Fibroblast of skin of left biceps (primary cell): ENCODE measurements at regions not wholly inside any gene's neighbourhood (a gene's known extent, or its start where the extent isn't known, plus 50 kb on each side); places are given as distances from the start of the nearest gene placed in this dataset.
"Not testable (repeated sequence)": the region's sequence is repeated elsewhere in the genome, so short reads cannot be mapped to it uniquely, and the experiment has no call there.

Source experiments
- DNase-seq, 2 experiments: peaks; one replicate each; pipeline ENCODE4 v3.0.0-alpha.2; 2013; ENCODE audit warnings: low read depth in 2 of 2

- DNase-seq: no peak
These were observed 638.8 kb upstream of the NOVA1 start for GRCh38 chr14:27236601-27237000.

DNA sequence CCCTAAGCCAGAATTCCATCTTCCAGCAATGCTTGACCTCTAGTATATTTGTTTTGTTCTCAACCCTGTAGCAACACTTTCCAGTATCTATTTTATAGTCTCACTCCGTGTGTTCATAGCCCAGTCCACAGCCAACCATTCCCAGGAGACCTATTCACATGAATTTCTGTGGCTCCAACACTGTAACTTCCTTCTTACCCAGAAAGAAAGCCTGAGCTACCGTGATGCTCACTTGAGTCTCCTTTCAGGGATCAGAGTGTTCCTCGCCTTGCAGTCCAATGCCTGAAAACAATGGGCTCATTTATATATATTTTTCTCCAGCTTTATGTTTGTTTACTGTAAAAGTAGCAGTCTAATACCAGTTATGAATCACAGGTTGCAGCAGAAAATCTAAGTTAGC lies 645.0 kb upstream of the NOVA1 start:
- DNase-seq: no peak

GRCh38 chr14:27243365-27243764 lies 645.5 kb upstream of the NOVA1 start:
- peak; percentile 9 to 19 for DNase-seq

DNA sequence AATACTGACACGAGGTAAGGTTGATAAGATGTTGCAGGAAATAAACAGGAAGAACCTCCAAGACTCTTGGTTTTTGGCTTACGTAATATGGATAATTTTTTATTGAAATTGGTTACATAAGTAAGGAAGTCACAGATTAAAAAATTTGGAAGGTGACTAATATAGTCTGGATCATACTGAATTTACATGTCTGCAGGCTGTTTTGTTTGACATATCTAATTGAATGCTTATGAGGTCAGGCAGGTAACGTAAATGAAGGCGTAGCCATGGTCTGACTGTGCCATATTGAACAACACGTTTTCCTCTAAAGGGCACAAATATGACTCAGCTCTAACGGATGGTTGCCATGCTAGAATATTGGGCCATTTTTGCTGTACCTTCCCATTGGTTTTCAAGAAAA lies 648.1 kb upstream of the NOVA1 start:
- DNase-seq: no peak

DNA sequence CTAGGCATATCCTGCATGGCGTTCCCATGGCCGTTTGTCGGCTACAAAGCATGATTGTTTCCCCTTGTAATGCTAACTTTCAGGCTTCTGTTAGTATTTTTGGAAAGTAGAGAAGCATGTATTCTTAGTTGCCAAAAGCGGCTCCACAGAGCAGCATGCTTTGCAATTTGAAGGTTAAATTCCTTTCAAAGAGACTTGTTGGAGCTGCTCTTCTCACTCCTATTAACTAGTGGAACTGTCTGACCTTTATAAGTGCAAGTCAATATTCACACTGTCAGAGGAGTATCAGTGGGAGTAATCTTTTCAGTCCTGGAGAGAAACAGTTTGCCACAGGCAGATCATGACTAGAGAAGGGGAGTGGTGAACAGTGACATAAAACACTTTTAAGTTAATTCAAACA lies 656.1 kb upstream of the NOVA1 start:
- DNase-seq: no peak

GRCh38 chr14:27256805-27257204 lies 659.0 kb upstream of the NOVA1 start:
- DNase-seq: no peak

GRCh38 chr14:27267876-27268275 lies 670.0 kb upstream of the NOVA1 start:
- DNase-seq: no peak

- DNase-seq: no peak
These were observed 672.9 kb upstream of the NOVA1 start for GRCh38 chr14:27270716-27271115.

DNA sequence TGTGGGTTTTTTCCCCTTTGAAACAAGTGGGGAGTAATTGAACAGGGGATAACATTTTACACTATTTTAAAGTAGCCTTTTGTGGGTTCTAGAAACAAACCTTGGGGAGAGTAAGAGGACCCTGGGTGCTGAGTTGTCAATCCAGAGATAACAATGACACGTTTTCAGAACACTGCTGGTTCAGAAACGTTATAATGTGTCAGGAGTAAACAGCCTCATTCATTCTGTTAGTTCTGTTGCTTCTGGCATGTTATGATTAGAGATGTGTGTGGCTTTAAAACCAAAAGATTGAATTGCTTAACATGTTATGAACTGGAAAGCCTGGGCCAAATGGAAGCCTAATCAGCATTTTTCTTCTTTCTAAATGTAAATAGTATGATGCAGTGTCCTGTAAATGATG lies 680.5 kb upstream of the NOVA1 start:
- DNase-seq: no peak

GRCh38 chr14:27305441-27305945 lies 707.7 kb upstream of the NOVA1 start:
- no peak for DNase-seq

- not testable (repeated sequence) for DNase-seq
These were observed 714.9 kb upstream of the NOVA1 start for GRCh38 chr14:27312730-27313129.

GRCh38 chr14:27314231-27314630 lies 716.4 kb upstream of the NOVA1 start:
- no peak for DNase-seq

DNA sequence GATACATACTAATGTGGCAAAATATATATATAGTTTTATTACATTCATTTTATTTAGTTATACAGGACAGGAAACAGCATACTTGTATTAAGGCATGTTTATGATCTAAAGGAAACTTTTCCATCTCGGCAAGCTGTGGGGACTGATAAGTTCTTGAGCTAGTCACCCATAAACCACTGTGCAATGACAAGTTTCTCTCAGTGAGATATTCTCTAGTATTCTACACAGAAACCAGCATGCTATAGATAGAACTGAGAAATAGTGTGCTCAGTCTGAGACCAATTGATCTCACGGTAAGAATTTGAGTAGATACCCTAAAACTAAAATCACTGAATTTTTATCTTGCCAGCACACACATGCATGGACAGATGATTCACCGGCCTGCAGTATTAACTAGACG lies 717.6 kb upstream of the NOVA1 start:
- DNase-seq: no peak

- DNase-seq: no peak
These were observed 718.1 kb upstream of the NOVA1 start for GRCh38 chr14:27315947-27316346.

DNA sequence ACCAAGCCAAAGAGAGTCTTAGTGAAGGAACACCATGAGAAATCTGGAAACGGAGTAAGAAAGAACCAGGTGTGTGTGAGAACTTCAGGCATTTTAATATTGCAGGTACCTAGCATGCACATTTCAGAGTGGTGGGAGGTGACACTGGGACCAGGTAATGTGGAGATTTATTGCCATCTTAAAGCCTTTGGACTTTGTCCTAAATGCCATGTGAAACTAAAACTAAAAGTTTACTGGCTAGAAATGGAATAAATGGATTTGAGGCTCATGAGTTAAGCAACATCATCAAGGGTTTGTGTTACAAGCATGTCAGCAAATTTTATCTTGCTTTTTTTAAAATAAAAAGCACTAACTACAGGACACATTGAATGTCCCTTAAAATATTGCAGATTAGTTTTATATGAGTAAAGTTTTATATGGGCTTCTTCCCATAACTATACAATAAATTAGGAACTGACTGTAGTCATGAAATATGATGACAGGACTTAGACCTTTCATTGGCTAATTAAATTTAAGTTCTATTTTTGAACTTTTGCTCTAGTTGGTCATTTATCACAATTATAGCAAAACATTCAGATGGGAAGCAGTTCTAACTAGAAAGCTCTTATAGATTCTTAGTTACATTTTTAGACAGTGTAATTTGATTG lies 721.1 kb upstream of the NOVA1 start:
- no peak for DNase-seq

DNA sequence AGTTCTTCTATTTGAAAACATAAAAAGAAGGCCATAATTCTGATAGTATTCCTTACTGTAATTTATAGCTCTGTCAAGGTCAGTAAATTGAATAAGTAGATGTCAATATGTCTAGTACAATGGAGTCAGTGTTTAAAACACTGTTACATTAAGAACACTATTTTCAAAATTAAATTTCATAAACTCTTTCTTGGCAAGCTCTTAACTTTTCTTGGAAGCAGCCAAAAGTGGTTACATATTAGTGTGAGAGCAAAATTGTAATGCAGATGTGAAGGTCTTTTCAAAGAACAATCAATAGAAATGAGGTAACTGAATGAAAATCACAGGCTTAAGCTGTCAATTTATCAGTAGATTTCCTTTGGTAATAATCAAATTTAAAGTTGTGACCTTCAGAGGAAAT lies 722.4 kb upstream of the NOVA1 start:
- DNase-seq: no peak

GRCh38 chr14:27327095-27327494 lies 729.3 kb upstream of the NOVA1 start:
- DNase-seq: no peak

GRCh38 chr14:27338012-27338411 lies 740.2 kb upstream of the NOVA1 start:
- no peak for DNase-seq

- not testable (repeated sequence) for DNase-seq
These were observed 765.2 kb upstream of the NOVA1 start for GRCh38 chr14:27363036-27363435.

- no peak for DNase-seq
These were observed 768.8 kb upstream of the NOVA1 start for GRCh38 chr14:27366596-27366995.

GRCh38 chr14:27367345-27367744 lies 769.5 kb upstream of the NOVA1 start:
- DNase-seq: no peak

DNA sequence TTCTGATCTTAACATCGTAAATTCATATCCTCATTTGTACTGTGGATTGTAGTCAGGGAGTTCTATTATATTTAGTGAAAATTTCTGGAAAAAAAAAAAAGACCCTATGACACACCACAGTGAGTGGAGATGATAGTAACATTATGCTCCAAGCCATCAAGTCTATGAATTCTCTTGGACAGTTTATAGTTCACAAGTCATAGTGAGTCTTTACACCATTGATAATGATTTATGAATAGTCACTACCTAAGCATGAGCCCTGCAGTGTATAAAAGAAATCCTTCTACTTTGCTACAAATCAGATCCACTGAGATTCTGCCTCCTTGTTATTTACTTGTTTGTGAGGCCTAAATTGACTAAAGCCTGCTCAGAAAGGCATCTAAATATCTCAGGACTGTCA lies 772.2 kb upstream of the NOVA1 start:
- DNase-seq: no peak

DNA sequence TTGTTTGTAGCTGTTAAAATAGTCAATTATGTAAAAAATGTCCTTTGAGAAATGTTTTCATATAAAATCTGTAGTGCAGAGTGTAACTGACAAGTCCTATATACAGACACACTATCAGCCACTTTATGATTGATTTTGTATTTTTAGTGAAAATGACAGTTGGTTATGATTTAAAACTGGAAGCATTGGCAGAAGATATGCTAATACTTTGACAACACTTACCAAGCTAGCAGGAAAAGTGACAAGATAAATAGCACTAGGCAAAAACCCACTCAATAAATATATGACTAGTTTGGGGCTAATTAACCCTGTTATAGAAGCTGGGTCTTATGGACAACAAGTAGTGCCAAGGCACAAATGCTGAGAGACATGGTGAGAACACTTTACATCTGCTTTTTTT lies 772.9 kb upstream of the NOVA1 start:
- no peak for DNase-seq

DNA sequence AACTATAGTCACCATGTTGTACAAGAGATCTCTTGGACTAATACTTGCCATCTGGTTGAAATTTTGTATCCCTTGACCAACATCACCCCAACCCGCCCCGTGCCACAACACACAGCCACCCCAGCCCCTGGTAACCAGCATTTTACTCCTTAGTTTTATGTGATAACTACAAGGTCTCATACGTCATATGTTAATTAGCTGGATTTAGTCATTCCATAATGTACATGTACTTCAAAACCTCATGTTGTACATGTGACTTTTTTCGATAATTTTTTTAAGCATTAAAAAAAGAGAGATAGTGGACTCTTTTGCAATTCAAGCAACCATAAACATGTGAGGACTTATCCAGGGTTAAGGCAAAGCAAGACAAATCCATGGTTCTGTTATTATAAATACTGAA lies 773.4 kb upstream of the NOVA1 start:
- DNase-seq: no peak
